Adrenal gland (tissue), 9 donors: ENCODE measurements at regions not wholly inside any gene's neighbourhood (a gene's known extent, or its start where the extent isn't known, plus 50 kb on each side); places are given as distances from the start of the nearest gene placed in this dataset.
"Not testable (repeated sequence)": the region's sequence is repeated elsewhere in the genome, so short reads cannot be mapped to it uniquely, and the experiment has no call there.

Experiments used
- DNase-seq, 7 donors: peaks; one replicate each; pipeline ENCODE4 v3.0.0-alpha.2; 2019 to 2020
- H3K27ac ChIP-seq, 5 donors: fragments of 200-600 bp; sonication (generic) in 4 of 5; 1 replicate in 3 of 5; 2 replicates in 2 of 5; pipeline versions ENCODE4 v1.5.1 to v1.8.0; 2016 to 2020; ENCODE audit warnings: mild to moderate bottlenecking in 1 of 5
- H3K27me3 ChIP-seq: fragments of 200-600 bp; 2 replicates; pipeline ENCODE4 v1.8.0; 2021
- H3K36me3 ChIP-seq, 2 donors: fragments of 200-600 bp; replicated peaks in 1 of 2; 1 replicate in 1 of 2; 2 replicates in 1 of 2; pipeline versions ENCODE4 v1.5.1 to v1.8.0; 2018 to 2022
- H3K4me1 ChIP-seq, 2 donors: fragments of 200-600 bp; replicated peaks in 1 of 2; 1 replicate in 1 of 2; 2 replicates in 1 of 2; pipeline versions ENCODE4 v1.5.1 to v1.8.0; 2018 to 2021
- H3K4me3 ChIP-seq, 4 donors: fragments of 200-600 bp; sonication (generic) in 3 of 4; one replicate each; pipeline ENCODE4 v1.5.1; 2016 to 2018
- H3K9me3 ChIP-seq, 3 donors: fragments of 200-600 bp; sonication (generic) in 1 of 3; replicated peaks in 1 of 3; 1 replicate in 2 of 3; 2 replicates in 1 of 3; pipeline versions ENCODE4 v1.5.1 to v1.8.0; 2016 to 2021
- CTCF ChIP-seq, 6 experiments: fragments of 450-650 bp in 4 of 6; fragments of 200-600 bp in 2 of 6; sonication (generic) in 1 of 6; IDR thresholded peaks; 1 replicate in 5 of 6; 2 replicates in 1 of 6; pipeline versions ENCODE4 v1.5.1 to v1.8.0; 2016 to 2021; ENCODE audit warnings: antibody characterized with exemption in 6 of 6, mild to moderate bottlenecking in 2 of 6, moderate library complexity in 1 of 6
- POLR2A ChIP-seq, 2 donors: fragments of 450-650 bp; IDR thresholded peaks; one replicate each; pipeline ENCODE4 v1.6.1; 2017; ENCODE audit warnings: antibody characterized with exemption in 2 of 2, mild to moderate bottlenecking in 2 of 2, moderate library complexity in 1 of 2
- WGBS, 4 donors: extraction: QIAGEN DNeasy Blood & Tissue Kit in 2 of 4; methylation state at CpG; one replicate each; pipeline versions ENCODE4 v1.1.5 to v1.1.7; 2013 to 2017; 5-methylcytosine and 5-hydroxymethylcytosine counted together
- intact Hi-C, 2 donors: fragments of 100-400 bp; cut with DNase I; formaldehyde crosslinking; loops; one replicate each; pipeline versions ENCODE4 v1.14.1 to v1.15.0; 2022 to 2023
- donor health status: healthy with polysubstance abuse.
- donor health status: Bipolar disorder and iron deficiency.
- donor health status: DM: yes; HTN: yes; CAD: no.
- donor health status: DM: no; HTN: no; CAD: no.
- donor health status: DM: no; HTN: no; CAD: no.

GRCh38 chr1:43019226-43019625 is 60.6 kb upstream of the SLC2A1 start:
- Histone ChIP-seq H3K36me3 (no peaks in the 10 kb centered on the region), H3K27ac (no peak overlapping the region), H3K4me3 (no peak overlapping the region), H3K9me3 (no peaks in the 10 kb centered on the region), H3K4me1 (no peaks in the 10 kb centered on the region), H3K27me3 (no peaks in the 10 kb centered on the region)
- WGBS, 4 donors, result 96 to 99% (median 98%) methylated on average over 3 of the region's 3 CpGs
- TF ChIP-seq CTCF (IDR thresholded peaks at IDR 0.05), result no peak
- TF ChIP-seq POLR2A (IDR thresholded peaks at IDR 0.05), result no peak
- DNase-seq, result no peak
- intact Hi-C loops, result no loop called here

- WGBS, 4 donors, result 89 to 94% (median 90%) methylated on average over 3 of the region's 3 CpGs
- no peaks in the 10 kb centered on the region for H3K4me1 ChIP-seq
- no peaks in the 10 kb centered on the region for H3K36me3 ChIP-seq
- no peak overlapping the region for H3K4me3 ChIP-seq
- no peaks in the 10 kb centered on the region for H3K27me3 ChIP-seq
- intact Hi-C loops, result no loop called here
- H3K9me3 ChIP-seq, result no peaks in the 10 kb centered on the region
- DNase-seq, result no peak
- TF ChIP-seq CTCF (IDR thresholded peaks at IDR 0.05) (no peak), POLR2A (IDR thresholded peaks at IDR 0.05) (no peak)
- no peak overlapping the region for H3K27ac ChIP-seq
Measured at GRCh38 chr1:43018121-43018520, 59.5 kb upstream of the SLC2A1 start.

GRCh38 chr1:43015269-43015668 is 56.6 kb upstream of the SLC2A1 start:
- TF ChIP-seq POLR2A (IDR thresholded peaks at IDR 0.05) (no peak), CTCF (IDR thresholded peaks at IDR 0.05) (no peak)
- H3K9me3 ChIP-seq, result no peaks in the 10 kb centered on the region
- H3K27me3 ChIP-seq, result no peaks in the 10 kb centered on the region
- H3K27ac ChIP-seq, result no peak overlapping the region
- no peak overlapping the region for H3K4me3 ChIP-seq
- intact Hi-C loops, result no loop called here
- H3K4me1 ChIP-seq, result no peaks in the 10 kb centered on the region
- WGBS, 4 donors, result 77 to 94% (median 89%) methylated on average over 3 of the region's 3 CpGs
- DNase-seq, result no peak
- no peaks in the 10 kb centered on the region for H3K36me3 ChIP-seq

- intact Hi-C loops, H3K36me3 ChIP-seq: not testable (repeated sequence)
- 91 to 96% (median 93%) methylated on average over 10 of the region's 10 CpGs for WGBS, 4 donors
Measured at GRCh38 chr1:43014579-43014978, 55.9 kb upstream of the SLC2A1 start.

GRCh38 chr1:43011020-43011419 is 52.4 kb upstream of the SLC2A1 start:
- peak in 1 of 7 donors; percentile 11 for DNase-seq
- Histone ChIP-seq H3K27ac (no peak overlapping the region), H3K9me3 (no peaks in the 10 kb centered on the region), H3K4me3 (no peak overlapping the region), H3K36me3 (no peaks in the 10 kb centered on the region), H3K27me3 (no peaks in the 10 kb centered on the region), H3K4me1 (no peaks in the 10 kb centered on the region)
- intact Hi-C loops, result no loop called here
- TF ChIP-seq POLR2A (IDR thresholded peaks at IDR 0.05) (no peak), CTCF (IDR thresholded peaks at IDR 0.05) (no peak)
- WGBS, 4 donors, result 33 to 42% (median 37%) methylated on average over 3 of the region's 3 CpGs

More at GRCh38 chr1:43014579-43014978, 55.9 kb upstream of the SLC2A1 start:
- H3K4me3 ChIP-seq, DNase-seq, H3K27ac ChIP-seq, H3K27me3 ChIP-seq, H3K4me1 ChIP-seq, H3K9me3 ChIP-seq: not testable (repeated sequence)
